Liver (tissue), 7 donors: ENCODE measurements at regions not wholly inside any gene's neighbourhood (a gene's known extent, or its start where the extent isn't known, plus 50 kb on each side); places are given as distances from the start of the nearest gene placed in this dataset.

Experiments
- DNase-seq: peaks from one replicate; pipeline ENCODE4 v3.0.0-alpha.2; 2017; ENCODE audit warnings: low spot score
- H3K27ac ChIP-seq, 2 donors: one replicate each; pipeline ENCODE4 v1.7.0; 2013; ENCODE audit warnings: inconsistent platforms in 2 of 2, low read length in 2 of 2, control low read depth in 1 of 2, low read depth in 1 of 2, mild to moderate bottlenecking in 1 of 2
- H3K27me3 ChIP-seq, 4 donors: one replicate each; pipeline versions ENCODE4 v1.6.1 to v1.7.0; 2013; ENCODE audit warnings: low read length in 3 of 4, inconsistent platforms in 1 of 4, mild to moderate bottlenecking in 1 of 4, moderate library complexity in 1 of 4; ENCODE audit not compliant: control insufficient read depth in 4 of 4, insufficient read depth in 4 of 4
- H3K36me3 ChIP-seq, 4 donors: one replicate each; pipeline versions ENCODE4 v1.6.1 to v1.7.0; 2013; ENCODE audit warnings: low read length in 3 of 4, mild to moderate bottlenecking in 3 of 4, low read depth in 1 of 4, moderate library complexity in 1 of 4; ENCODE audit not compliant: control insufficient read depth in 4 of 4, insufficient read depth in 3 of 4
- H3K4me1 ChIP-seq, 4 donors: one replicate each; pipeline versions ENCODE4 v1.6.1 to v1.7.0; 2013; ENCODE audit warnings: low read length in 3 of 4, mild to moderate bottlenecking in 3 of 4, moderate library complexity in 1 of 4; ENCODE audit not compliant: control insufficient read depth in 4 of 4, insufficient read depth in 4 of 4
- H3K4me3 ChIP-seq, 3 donors: one replicate each; pipeline versions ENCODE4 v1.6.1 to v1.7.0; 2013; ENCODE audit warnings: low read length in 3 of 3, control low read depth in 1 of 3, low read depth in 1 of 3, mild to moderate bottlenecking in 1 of 3
- H3K9ac ChIP-seq, 2 donors: one replicate each; pipeline ENCODE4 v1.7.0; 2013; ENCODE audit warnings: low read length in 2 of 2, mild to moderate bottlenecking in 2 of 2, moderate library complexity in 2 of 2, control low read depth in 1 of 2, low read depth in 1 of 2
- H3K9me3 ChIP-seq, 4 donors: one replicate each; pipeline versions ENCODE4 v1.6.1 to v1.7.0; 2013; ENCODE audit warnings: low read length in 3 of 4; ENCODE audit not compliant: control insufficient read depth in 4 of 4
- EGR1 ChIP-seq, 2 donors: IDR thresholded peaks; 2 replicates each; pipeline ENCODE4 v1.6.1; 2016 to 2018; ENCODE audit warnings: antibody characterized with exemption in 2 of 2, low read depth in 2 of 2
- FOXA1 ChIP-seq: IDR thresholded peaks from 2 replicates; pipeline ENCODE4 v1.6.1; 2016; ENCODE audit warnings: antibody characterized with exemption
- HNF4A ChIP-seq, 2 donors: conservative IDR thresholded peaks; 2 replicates each; pipeline ENCODE4 v1.6.1; 2016; ENCODE audit warnings: antibody characterized with exemption in 2 of 2, mild to moderate bottlenecking in 2 of 2
- HNF4G ChIP-seq: IDR thresholded peaks from 2 replicates; pipeline ENCODE4 v1.6.1; 2016; ENCODE audit warnings: antibody characterized with exemption
- MAX ChIP-seq: IDR thresholded peaks from 2 replicates; pipeline ENCODE4 v1.6.1; 2016; ENCODE audit warnings: antibody characterized with exemption
- NR2F2 ChIP-seq: IDR thresholded peaks from 2 replicates; pipeline ENCODE4 v1.6.1; 2016; ENCODE audit warnings: antibody characterized with exemption
- REST ChIP-seq: IDR thresholded peaks from 2 replicates; pipeline ENCODE4 v1.6.1; 2016; ENCODE audit warnings: antibody characterized with exemption, mild to moderate bottlenecking
- SP1 ChIP-seq: IDR thresholded peaks from 2 replicates; pipeline ENCODE4 v1.6.1; 2018; ENCODE audit warnings: antibody characterized with exemption, mild to moderate bottlenecking
- TAF1 ChIP-seq: conservative IDR thresholded peaks from 2 replicates; pipeline ENCODE4 v1.6.1; 2016; ENCODE audit warnings: antibody characterized with exemption, mild to moderate bottlenecking
- YY1 ChIP-seq: IDR thresholded peaks from 2 replicates; pipeline ENCODE4 v1.6.1; 2016; ENCODE audit warnings: antibody characterized with exemption, mild to moderate bottlenecking
- ZBTB33 ChIP-seq: IDR thresholded peaks from 2 replicates; pipeline ENCODE4 v1.6.1; 2016; ENCODE audit warnings: antibody characterized with exemption
- WGBS: extraction: QIAGEN DNeasy Blood & Tissue Kit; methylation state at CpG from one replicate; pipeline ENCODE4 v1.1.7; 2013; 5-methylcytosine and 5-hydroxymethylcytosine counted together
- donor health status: healthy.
- donor health status: healthy.
- donor health status: healthy.
- donor health status: healthy.

- TF ChIP-seq REST (no peak), SP1 (no peak), TAF1 (no peak)
Measured at GRCh38 chr2:54403512-54404238, 52.5 kb upstream of the SPTBN1 start (continued).

- Histone ChIP-seq H3K27me3 (no peaks in the 10 kb centered on the region), H3K36me3 (no peaks in the 10 kb centered on the region), H3K4me1 (no peaks in the 10 kb centered on the region), H3K27ac (no peak overlapping the region), H3K4me3 (no peak overlapping the region), H3K9ac (no peak overlapping the region), H3K9me3 (no peaks in the 10 kb centered on the region)
- DNase-seq, result no peak
- TF ChIP-seq HNF4A (conservative IDR thresholded peaks at IDR 0.05) (no peak), REST (no peak), HNF4G (no peak), NR2F2 (no peak), EGR1 (IDR thresholded peaks at IDR 0.05; ENCODE audit: low read depth in 2 of 2) (no peak), FOXA1 (no peak), MAX (no peak), SP1 (no peak), ZBTB33 (no peak)
- WGBS, result 73% methylated on average over 4 of the region's 4 CpGs
Measured at GRCh38 chr2:54404270-54404669, 51.9 kb upstream of the SPTBN1 start.

- Histone ChIP-seq H3K27ac (no peak overlapping the region), H3K9ac (no peak overlapping the region), H3K36me3 (no peaks in the 10 kb centered on the region), H3K9me3 (no peaks in the 10 kb centered on the region), H3K4me1 (no peaks in the 10 kb centered on the region), H3K4me3 (no peak overlapping the region), H3K27me3 (no peaks in the 10 kb centered on the region)
- DNase-seq, result no peak
- 86% methylated on average over 4 of the region's 4 CpGs for WGBS
- no peak for TF ChIP-seq YY1
Measured at GRCh38 chr2:54406031-54406430, 50.1 kb upstream of the SPTBN1 start.
